ENCODE measurements at regions not wholly inside any gene's neighbourhood (a gene's known extent, or its start where the extent isn't known, plus 50 kb on each side); places are given as distances from the start of the nearest gene placed in this dataset.

DNA sequence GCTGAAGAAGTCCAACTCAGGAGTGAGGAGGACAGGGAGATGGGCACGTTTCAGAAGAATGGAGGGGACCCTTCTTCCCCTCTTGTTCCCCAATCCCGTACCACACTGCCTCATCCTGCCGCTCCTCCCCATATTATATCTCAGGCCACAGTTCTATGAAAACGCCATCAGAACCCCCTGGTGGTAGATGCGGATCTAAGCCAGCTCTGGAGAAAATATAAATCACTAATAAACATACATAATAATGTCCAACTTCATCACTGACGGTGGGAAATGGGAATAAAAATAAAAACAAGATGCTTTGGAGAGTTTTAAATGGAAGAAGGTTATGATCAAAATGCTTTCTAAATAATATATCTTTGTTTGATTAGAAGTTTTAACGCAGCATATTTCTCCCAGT lies 400.3 kb downstream of the CADM1 start:
- Histone ChIP-seq H3K4me1 (no peaks in the 10 kb centered on the region), H3K9me3 (no peaks in the 10 kb centered on the region), H3K36me3 (no peaks in the 10 kb centered on the region), H3K27ac (no peak overlapping the region), H3K27me3 (peaks cover 0 to 8% (median 0%) of the 10 kb centered on the region in 7 donors), H3K4me3 (no peak overlapping the region)
- intact Hi-C loops (cut with DNase I) = no loop called here
- 81 to 86% methylated on average over 7 of the region's 7 CpGs for WGBS, 2 donors
- DNase-seq (no peak), ATAC-seq (no peak)
- TF ChIP-seq, protein P1, sequence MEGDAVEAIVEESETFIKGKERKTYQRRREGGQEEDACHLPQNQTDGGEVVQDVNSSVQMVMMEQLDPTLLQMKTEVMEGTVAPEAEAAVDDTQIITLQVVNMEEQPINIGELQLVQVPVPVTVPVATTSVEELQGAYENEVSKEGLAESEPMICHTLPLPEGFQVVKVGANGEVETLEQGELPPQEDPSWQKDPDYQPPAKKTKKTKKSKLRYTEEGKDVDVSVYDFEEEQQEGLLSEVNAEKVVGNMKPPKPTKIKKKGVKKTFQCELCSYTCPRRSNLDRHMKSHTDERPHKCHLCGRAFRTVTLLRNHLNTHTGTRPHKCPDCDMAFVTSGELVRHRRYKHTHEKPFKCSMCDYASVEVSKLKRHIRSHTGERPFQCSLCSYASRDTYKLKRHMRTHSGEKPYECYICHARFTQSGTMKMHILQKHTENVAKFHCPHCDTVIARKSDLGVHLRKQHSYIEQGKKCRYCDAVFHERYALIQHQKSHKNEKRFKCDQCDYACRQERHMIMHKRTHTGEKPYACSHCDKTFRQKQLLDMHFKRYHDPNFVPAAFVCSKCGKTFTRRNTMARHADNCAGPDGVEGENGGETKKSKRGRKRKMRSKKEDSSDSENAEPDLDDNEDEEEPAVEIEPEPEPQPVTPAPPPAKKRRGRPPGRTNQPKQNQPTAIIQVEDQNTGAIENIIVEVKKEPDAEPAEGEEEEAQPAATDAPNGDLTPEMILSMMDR (IDR thresholded peaks at IDR 0.05) = no peak

DNA sequence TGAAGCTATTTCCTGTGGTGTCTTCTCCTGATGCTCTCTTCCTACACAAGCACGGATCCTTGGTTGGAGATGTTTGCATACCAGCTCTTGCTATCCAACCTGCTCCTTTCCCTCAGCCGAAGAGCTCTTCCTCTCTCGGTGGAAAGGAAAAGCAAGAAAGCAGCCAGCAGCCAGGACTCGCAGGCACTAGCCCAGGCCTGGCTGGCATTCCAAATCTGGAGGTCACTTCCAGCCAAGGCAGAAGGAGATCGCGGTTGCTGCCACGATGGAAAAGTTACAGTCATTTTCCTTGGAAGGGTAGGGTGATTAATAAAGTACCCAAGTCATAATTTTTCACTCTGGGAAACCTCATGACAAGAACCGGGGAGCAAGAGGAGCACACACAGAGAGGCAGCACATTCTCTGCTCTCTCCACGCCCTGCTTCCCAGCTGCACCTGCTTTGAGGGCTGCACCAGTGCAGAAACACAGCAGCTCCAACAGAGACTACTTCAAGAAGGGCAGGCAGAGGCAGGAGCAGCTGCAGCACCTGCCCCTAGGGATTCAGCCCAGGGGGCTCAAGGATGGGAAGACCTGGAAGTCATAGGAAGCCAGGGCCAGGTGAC lies 399.3 kb downstream of the CADM1 start:
- peak in 1 of 8 donors; percentile 61 for ATAC-seq
- no peak for DNase-seq
- TF ChIP-seq, protein P1 (IDR thresholded peaks at IDR 0.05) = no peak

DNA sequence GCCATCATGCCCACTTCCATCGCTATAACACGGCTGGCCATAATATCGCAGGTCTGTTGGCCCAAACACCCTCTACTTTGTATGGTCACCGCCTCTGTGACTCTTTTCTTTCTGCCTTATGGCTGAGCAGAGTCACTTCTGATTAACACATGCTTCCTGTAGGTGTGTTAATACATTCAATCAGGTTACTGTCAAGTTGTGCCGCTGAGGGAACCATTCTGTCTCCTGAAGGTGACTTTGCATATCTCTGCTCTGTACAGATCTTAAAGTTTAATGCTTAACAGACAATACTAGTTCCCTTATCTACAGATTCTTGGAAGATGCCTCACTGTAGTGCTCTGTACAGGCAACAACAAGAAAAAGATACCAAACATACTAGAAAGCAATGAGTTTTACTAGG lies 393.1 kb downstream of the CADM1 start:
- Histone ChIP-seq H3K27ac (no peak overlapping the region), H3K27me3 (no peaks in the 10 kb centered on the region), H3K4me1 (no peaks in the 10 kb centered on the region), H3K4me3 (no peak overlapping the region), H3K36me3 (no peaks in the 10 kb centered on the region), H3K9me3 (no peaks in the 10 kb centered on the region)
- ATAC-seq = no peak
- intact Hi-C loops (cut with DNase I) = no loop called here
- no peak for DNase-seq
- TF ChIP-seq, protein P1 (IDR thresholded peaks at IDR 0.05) = no peak
- 83 to 89% methylated on average over 5 of the region's 5 CpGs for WGBS, 2 donors

More for the DNA sequence above, 399.3 kb downstream of the CADM1 start:
- H3K9me3 ChIP-seq = no peaks in the 10 kb centered on the region
- H3K27ac ChIP-seq = no peak overlapping the region
- WGBS, 2 donors = 60 to 74% methylated on average over 9 of the region's 9 CpGs
- intact Hi-C loops (cut with DNase I) = no loop called here
- no peaks in the 10 kb centered on the region for H3K4me1 ChIP-seq
- H3K4me3 ChIP-seq = no peak overlapping the region
- peaks cover 0 to 2% (median 0%) of the 10 kb centered on the region in 7 donors for H3K27me3 ChIP-seq
- no peaks in the 10 kb centered on the region for H3K36me3 ChIP-seq

DNA sequence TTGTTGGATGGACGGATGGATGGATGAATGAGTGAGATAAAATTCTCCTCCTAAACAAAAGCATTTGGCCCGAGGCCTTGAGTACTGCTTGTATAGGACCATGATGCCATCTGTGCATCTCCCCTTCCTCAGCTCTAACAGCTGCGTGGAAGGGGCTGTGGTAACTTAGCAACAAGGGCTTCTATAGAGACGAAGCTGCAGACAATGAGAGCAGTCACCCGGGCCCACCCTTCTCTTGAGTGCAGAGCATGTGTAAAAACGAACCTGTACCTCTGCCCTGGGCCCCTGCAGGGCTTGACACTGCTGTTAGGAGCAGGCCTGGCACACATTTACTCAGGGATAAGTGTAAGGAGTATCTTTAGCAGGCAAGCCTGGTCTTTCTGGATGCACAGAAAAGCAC lies 391.5 kb downstream of the CADM1 start:
- Histone ChIP-seq H3K36me3 (no peaks in the 10 kb centered on the region), H3K4me3 (no peak overlapping the region), H3K27ac (no peak overlapping the region), H3K27me3 (no peaks in the 10 kb centered on the region), H3K4me1 (no peaks in the 10 kb centered on the region), H3K9me3 (no peaks in the 10 kb centered on the region)
- DNase-seq (no peak), ATAC-seq (no peak)
- 66 to 72% methylated on average over 6 of the region's 6 CpGs for WGBS, 2 donors
- intact Hi-C loops (cut with DNase I) = no loop called here
- TF ChIP-seq, protein P1 (IDR thresholded peaks at IDR 0.05) = no peak

All from heart right ventricle (tissue), 16 donors.